A549 (cell line): ENCODE measurements at regions not wholly inside any gene's neighbourhood (a gene's known extent, or its start where the extent isn't known, plus 50 kb on each side); places are given as distances from the start of the nearest gene placed in this dataset.

Experiments
- ATAC-seq, 2 experiments: fragments of 200-7000 bp in 1 of 2; fragments of >200 bp in 1 of 2; cut with Nextera tagmentation in 1 of 2; cut with Tn5 transposase in 1 of 2; 3 replicates each; pipeline versions ENCODE4 v1.8.0 to v1.9.1; 2018 to 2020; ENCODE audit warnings: mild to moderate bottlenecking in 1 of 2, moderate library complexity in 1 of 2
- CTCF ChIA-PET: fragments of 300-600 bp; sonication (Branson Sonifier 250); formaldehyde crosslinking; extraction: SDS; loops from one replicate; lab custom pipeline; 2021; ENCODE audit warnings: antibody characterized with exemption, inconsistent platforms; lab: Yijun Ruan, JAX
- POLR2A ChIA-PET: fragments of 350-600 bp; formaldehyde crosslinking; extraction: SDS; loops from one replicate; lab custom pipeline; 2021; ENCODE audit warnings: antibody characterized with exemption, inconsistent platforms; lab: Yijun Ruan, JAX
- DNase-seq, 2 experiments: peaks; one replicate each; pipeline versions ENCODE4 v3.0.0 to v3.0.0-alpha.2; 2011 to 2016; ENCODE audit warnings: low read depth in 1 of 2, low spot score in 1 of 2
- FAIRE-seq: peaks from 2 replicates; lab custom pipeline; 2011; peaks lifted over from hg19 to GRCh38; lab: Jason Lieb, UNC
- H3K27ac ChIP-seq, 2 experiments: fragments of >200 bp; sonication (Bioruptor Twin); formaldehyde crosslinking; 3 replicates each; pipeline ENCODE4 v1.5.1; 2016 to 2017
- H3K4me1 ChIP-seq: fragments of >200 bp; sonication (Bioruptor Twin); formaldehyde crosslinking; 3 replicates; pipeline ENCODE4 v1.6.1; 2016
- H3K4me2 ChIP-seq: fragments of >200 bp; sonication (Bioruptor Twin); formaldehyde crosslinking; 3 replicates; pipeline ENCODE4 v1.6.1; 2016
- H3K4me3 ChIP-seq: fragments of >200 bp; sonication (Bioruptor Twin); formaldehyde crosslinking; 3 replicates; pipeline ENCODE4 v1.5.1; 2016
- H3K9me3 ChIP-seq: fragments of >200 bp; sonication (Bioruptor Twin); formaldehyde crosslinking; 3 replicates; pipeline ENCODE4 v1.6.1; 2016
- EHF ChIP-seq: fragments of 250-450 bp; sonication (Bioruptor Pico); IDR thresholded peaks from 2 replicates; pipeline ENCODE4 v1.5.0; 2020; ENCODE audit warnings: mild to moderate bottlenecking
- ESRRA ChIP-seq: fragments of 150-350 bp; IDR thresholded peaks from 2 replicates; pipeline ENCODE4 v1.6.1; 2014; ENCODE audit warnings: mild to moderate bottlenecking, low read length, borderline replicate concordance
- HDAC2 ChIP-seq: fragments of 200-600 bp; sonication (generic); IDR thresholded peaks from 2 replicates; pipeline ENCODE4 v1.6.1; 2016
- HES2 ChIP-seq: fragments of >200 bp; sonication (Bioruptor Twin); formaldehyde crosslinking; IDR thresholded peaks from 2 replicates; pipeline ENCODE4 v1.6.1; 2016
- HOXA7 ChIP-seq: fragments of 250-450 bp; sonication (Bioruptor Pico); IDR thresholded peaks from 2 replicates; pipeline ENCODE4 v1.5.0; 2020; ENCODE audit warnings: mild to moderate bottlenecking, moderate library complexity
- HOXB13 ChIP-seq: fragments of 250-450 bp; sonication (Bioruptor Pico); IDR thresholded peaks from 2 replicates; pipeline ENCODE4 v1.5.0; 2020; ENCODE audit warnings: low read depth, mild to moderate bottlenecking, moderate library complexity
- HOXB5 ChIP-seq: fragments of 250-450 bp; sonication (Bioruptor Pico); IDR thresholded peaks from 2 replicates; pipeline ENCODE4 v1.5.0; 2020; ENCODE audit warnings: mild to moderate bottlenecking, moderate library complexity
- JUNB ChIP-seq: fragments of >200 bp; sonication (Bioruptor Twin); formaldehyde crosslinking; IDR thresholded peaks from 2 replicates; pipeline ENCODE4 v1.6.1; 2016
- KDM5A ChIP-seq: fragments of 200-600 bp; sonication (generic); IDR thresholded peaks from 2 replicates; pipeline ENCODE4 v1.6.1; 2016; ENCODE audit warnings: antibody characterized with exemption, mild to moderate bottlenecking
- MAFK ChIP-seq: fragments of 450-650 bp; IDR thresholded peaks from 2 replicates; pipeline ENCODE4 v1.6.1; 2014; ENCODE audit not compliant: partially characterized antibody
- MAX ChIP-seq: IDR thresholded peaks from 2 replicates; pipeline ENCODE4 v1.6.1; 2012
- MYC ChIP-seq: IDR thresholded peaks from 2 replicates; pipeline ENCODE4 v1.6.1; 2012; ENCODE audit warnings: mild to moderate bottlenecking, inconsistent platforms, low read length, improper control_type of control experiment, borderline replicate concordance
- NFE2L2 ChIP-seq: fragments of 150-350 bp; conservative IDR thresholded peaks from 2 replicates; pipeline ENCODE4 v1.6.1; 2014; ENCODE audit warnings: low read length
- NPAS2 ChIP-seq: fragments of 250-450 bp; sonication (Bioruptor Pico); IDR thresholded peaks from 2 replicates; pipeline ENCODE4 v1.8.0; 2022; ENCODE audit warnings: mild to moderate bottlenecking, moderate library complexity, borderline replicate concordance
- PBX3 ChIP-seq: IDR thresholded peaks from 2 replicates; pipeline ENCODE4 v1.6.1; 2012
- RAD21 ChIP-seq, 2 experiments: fragments of >200 bp in 1 of 2; sonication (Bioruptor Twin) in 1 of 2; formaldehyde crosslinking in 1 of 2; IDR thresholded peaks in 1 of 2; conservative IDR thresholded peaks in 1 of 2; 2 replicates in 1 of 2; 3 replicates in 1 of 2; pipeline ENCODE4 v1.6.1; 2012 to 2018; ENCODE audit warnings: inconsistent platforms in 1 of 2
- RARB ChIP-seq: fragments of 250-450 bp; sonication (Bioruptor Pico); IDR thresholded peaks from 2 replicates; pipeline ENCODE4 v1.8.0; 2021; ENCODE audit warnings: mild to moderate bottlenecking, moderate library complexity
- REST ChIP-seq: fragments of 200-600 bp; sonication (generic); IDR thresholded peaks from 2 replicates; pipeline ENCODE4 v1.6.1; 2016; ENCODE audit warnings: antibody characterized with exemption, mild to moderate bottlenecking, moderate library complexity
- TFCP2L1 ChIP-seq: fragments of 250-450 bp; sonication (Bioruptor Pico); IDR thresholded peaks from 2 replicates; pipeline ENCODE4 v1.5.0; 2021; ENCODE audit warnings: mild to moderate bottlenecking
- USF2 ChIP-seq: fragments of 450-650 bp; IDR thresholded peaks from 2 replicates; pipeline ENCODE4 v1.6.1; 2014; ENCODE audit warnings: antibody characterized with exemption
- ZC3H11A ChIP-seq: fragments of 450-650 bp; IDR thresholded peaks from 2 replicates; pipeline ENCODE4 v1.6.1; 2014; ENCODE audit warnings: antibody characterized with exemption, mild to moderate bottlenecking
- ZFP36 ChIP-seq: fragments of 450-650 bp; IDR thresholded peaks from 2 replicates; pipeline ENCODE4 v1.6.1; 2014; ENCODE audit warnings: borderline replicate concordance; ENCODE audit not compliant: partially characterized antibody
- ZSCAN20 ChIP-seq: fragments of 250-450 bp; sonication (Bioruptor Pico); IDR thresholded peaks from 2 replicates; pipeline ENCODE4 v1.8.0; 2022; ENCODE audit warnings: mild to moderate bottlenecking, moderate library complexity
- WGBS: methylation state at CpG from one replicate; pipeline ENCODE4 v1.1.6; 2017; ENCODE audit errors: missing lambda C conversion rate; 5-methylcytosine and 5-hydroxymethylcytosine counted together

- WGBS, result 33% methylated on average over 4 of the region's 5 CpGs
- FAIRE-seq, result no peak
These were observed 420.1 kb upstream of the SULF2 start for GRCh38 chr20:48205281-48205782.

GRCh38 chr20:48204499-48204898, 419.2 kb upstream of the SULF2 start:
- DNase-seq (no peak), ATAC-seq (no peak), FAIRE-seq (no peak)
- no peaks in the 10 kb centered on the region for H3K4me1 ChIP-seq
- H3K4me3 ChIP-seq, result no peak overlapping the region
- CTCF ChIA-PET, result interaction anchor here (2.0 kb wide), 1 partner anchor 416 kb away, joined by 4 read pairs; no protein-coding TSS in a partner anchor
- POLR2A ChIA-PET, result no interaction called here
- no peak overlapping the region for H3K4me2 ChIP-seq
- 59% methylated on average over 9 of the region's 9 CpGs for WGBS
- no peaks in the 10 kb centered on the region for H3K9me3 ChIP-seq
- H3K27ac ChIP-seq, result no peak overlapping the region
- TF ChIP-seq RAD21 (conservative IDR thresholded peaks at IDR 0.05 in 1 of 2, IDR thresholded peaks at IDR 0.05 in 1 of 2) (no peak), HOXA7 (CRISPR knock-in tag) (no peak), HES2 (no peak), USF2 (no peak), RARB (CRISPR knock-in tag) (no peak), MAFK (no peak), PBX3 (no peak), TFCP2L1 (CRISPR knock-in tag) (no peak), NFE2L2 (no peak), ZFP36 (no peak)

More at GRCh38 chr20:48205281-48205782, 420.1 kb upstream of the SULF2 start:
- no peak overlapping the region for H3K27ac ChIP-seq
- CTCF ChIA-PET, result no interaction called here
- no peak for ATAC-seq
- H3K4me2 ChIP-seq, result no peak overlapping the region
- POLR2A ChIA-PET, result no interaction called here
- H3K9me3 ChIP-seq, result no peaks in the 10 kb centered on the region
- H3K4me3 ChIP-seq, result no peak overlapping the region
- TF ChIP-seq ZC3H11A (no peak), REST (no peak), EHF (CRISPR knock-in tag) (no peak), JUNB (no peak), ZSCAN20 (no peak), HOXB5 (CRISPR knock-in tag) (no peak)
- no peak for DNase-seq
- no peaks in the 10 kb centered on the region for H3K4me1 ChIP-seq

- no peak overlapping the region for H3K4me3 ChIP-seq
- DNase-seq, result no peak
- ChIA-PET POLR2A (no interaction called here), CTCF (interaction anchor here (0.9 to 2.0 kb wide), 2 partner anchors 21 to 417 kb away, joined by 3 to 4 read pairs; no protein-coding TSS in a partner anchor)
- no peaks in the 10 kb centered on the region for H3K4me1 ChIP-seq
- H3K9me3 ChIP-seq, result no peaks in the 10 kb centered on the region
- WGBS, result 39% methylated on average over 6 of the region's 6 CpGs
- FAIRE-seq, result no peak
- no peak overlapping the region for H3K4me2 ChIP-seq
- ATAC-seq, result no peak
- no peak overlapping the region for H3K27ac ChIP-seq
- no peak for TF ChIP-seq HDAC2
- TF ChIP-seq NPAS2 (CRISPR knock-in tag), result no peak
- no peak for TF ChIP-seq MYC
- TF ChIP-seq HOXB13 (CRISPR knock-in tag), result no peak
- no peak for TF ChIP-seq REST
- no peak for TF ChIP-seq KDM5A
- TF ChIP-seq NFE2L2, result no peak
- no peak for TF ChIP-seq HOXB5 (CRISPR knock-in tag)
- TF ChIP-seq JUNB, result no peak
- no peak for TF ChIP-seq ESRRA
- no peak for TF ChIP-seq MAX
These were observed 418.0 kb upstream of the SULF2 start for GRCh38 chr20:48203252-48203651.
